Endometrium (tissue), 2 donors: ENCODE measurements at regions not wholly inside any gene's neighbourhood (a gene's known extent, or its start where the extent isn't known, plus 50 kb on each side); places are given as distances from the start of the nearest gene placed in this dataset.
"Not testable (repeated sequence)": the region's sequence is repeated elsewhere in the genome, so short reads cannot be mapped to it uniquely, and the experiment has no call there.

Experiments
- FAIRE-seq: peaks from 2 replicates; lab custom pipeline; 2012; peaks lifted over from hg19 to GRCh38; lab: Jason Lieb, UNC
- donor health status: control.
- donor health status: control.

DNA sequence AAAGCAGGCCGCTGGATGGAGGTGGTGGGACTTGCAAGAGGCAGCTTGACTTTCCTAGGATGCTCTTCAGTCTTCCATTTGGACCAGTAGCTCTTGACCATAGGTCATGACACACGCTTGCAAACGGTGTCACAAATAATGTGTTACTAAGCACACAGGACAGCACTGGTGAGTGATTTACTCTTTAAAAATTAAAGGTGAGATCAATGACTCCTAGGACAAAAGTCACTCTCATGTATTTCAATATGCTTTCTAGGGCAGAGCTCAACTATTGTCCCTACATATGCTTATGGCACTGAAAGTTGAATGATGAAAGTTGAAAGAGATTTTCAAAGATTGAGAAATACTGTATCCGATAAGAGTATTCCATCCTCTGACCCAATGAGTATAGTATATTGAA lies 496.7 kb downstream of the EBF1 start:
- FAIRE-seq = no peak

DNA sequence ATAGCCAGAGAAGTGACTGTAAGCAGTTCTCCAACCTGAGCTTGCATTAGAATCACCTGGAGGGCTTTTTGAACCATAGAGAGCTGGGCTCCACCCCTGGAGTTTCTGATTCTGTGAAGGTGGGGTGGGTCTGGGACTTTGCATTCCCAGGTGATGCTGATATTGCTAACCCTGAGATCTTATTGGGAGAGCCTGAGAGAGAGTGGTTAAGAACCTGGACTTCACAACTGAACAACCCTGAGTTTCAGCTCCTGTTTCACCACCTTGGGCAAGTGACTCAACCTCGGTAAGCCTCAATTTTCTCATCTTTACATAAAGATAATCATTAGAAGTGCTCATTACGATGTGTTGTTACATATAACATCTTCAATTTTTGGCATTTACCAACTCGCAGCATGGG lies 498.6 kb downstream of the EBF1 start:
- no peak for FAIRE-seq

DNA sequence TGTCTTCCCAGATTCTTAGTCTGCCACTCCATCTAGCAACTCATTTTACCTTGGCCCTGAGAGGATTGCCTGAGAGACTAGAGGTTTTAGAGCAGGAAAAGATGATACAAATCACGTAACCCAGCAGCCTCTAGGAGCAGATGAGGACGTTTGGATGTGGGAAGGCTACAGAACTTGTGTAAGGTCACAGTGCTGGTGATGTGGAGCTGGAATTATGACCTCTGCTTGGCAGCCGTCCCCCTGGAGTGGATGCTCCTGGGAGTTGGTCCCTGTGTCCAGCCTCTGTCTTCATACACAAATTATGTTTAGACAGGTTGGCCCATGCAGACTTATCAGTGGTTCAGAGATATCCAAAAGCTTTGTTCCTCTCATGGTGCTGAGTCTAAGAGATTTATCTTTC lies 499.0 kb downstream of the EBF1 start:
- FAIRE-seq = no peak

DNA sequence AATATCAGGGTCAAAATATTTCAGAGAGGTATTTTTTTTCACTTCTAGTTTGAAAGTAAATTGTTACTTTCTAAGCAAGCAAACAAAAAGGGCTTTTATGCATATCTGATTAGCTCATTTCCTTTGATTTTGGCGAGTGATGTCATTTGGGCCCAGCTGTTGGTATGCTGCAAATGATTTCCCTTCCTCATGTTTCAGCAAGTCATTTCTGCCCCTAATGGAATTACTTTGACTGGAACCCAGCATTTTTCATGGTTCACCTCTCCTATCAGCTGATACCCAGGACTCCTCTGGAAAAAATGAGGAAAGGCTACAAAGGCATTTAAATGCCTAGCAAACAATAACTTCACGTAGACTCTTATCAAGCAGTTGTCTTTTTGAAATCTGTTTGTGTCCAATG lies 500.6 kb downstream of the EBF1 start:
- no peak for FAIRE-seq

DNA sequence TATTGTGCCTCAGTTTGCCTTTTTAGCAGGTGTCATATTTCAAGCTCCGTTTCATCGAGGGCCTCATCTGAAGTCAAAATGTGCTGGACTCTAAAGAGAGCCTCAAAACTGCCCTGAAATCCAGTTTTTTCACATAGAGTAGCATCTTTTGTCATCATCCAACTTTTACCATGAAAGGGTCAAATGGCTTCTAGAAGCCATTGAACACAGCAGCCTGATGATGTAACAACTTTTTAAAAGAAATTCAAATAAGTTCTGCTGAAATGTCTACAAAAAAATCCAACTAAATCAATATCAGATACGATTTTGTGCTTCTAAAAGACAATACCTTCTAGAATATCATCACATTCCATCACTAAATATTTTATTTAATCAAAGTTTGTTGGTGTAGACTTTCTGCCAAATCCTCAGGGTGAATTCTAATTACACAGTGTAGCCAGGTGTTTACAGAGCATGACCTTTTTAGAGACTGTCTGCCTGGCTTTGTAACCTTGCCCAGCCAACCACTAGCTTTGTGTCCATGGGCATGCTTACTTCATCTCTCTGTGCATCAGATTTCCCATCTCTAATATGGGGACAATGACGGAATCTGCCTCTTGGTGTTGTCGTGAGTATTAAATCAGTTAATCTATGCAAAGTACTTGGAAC lies 505.0 kb downstream of the EBF1 start:
- no peak for FAIRE-seq

DNA sequence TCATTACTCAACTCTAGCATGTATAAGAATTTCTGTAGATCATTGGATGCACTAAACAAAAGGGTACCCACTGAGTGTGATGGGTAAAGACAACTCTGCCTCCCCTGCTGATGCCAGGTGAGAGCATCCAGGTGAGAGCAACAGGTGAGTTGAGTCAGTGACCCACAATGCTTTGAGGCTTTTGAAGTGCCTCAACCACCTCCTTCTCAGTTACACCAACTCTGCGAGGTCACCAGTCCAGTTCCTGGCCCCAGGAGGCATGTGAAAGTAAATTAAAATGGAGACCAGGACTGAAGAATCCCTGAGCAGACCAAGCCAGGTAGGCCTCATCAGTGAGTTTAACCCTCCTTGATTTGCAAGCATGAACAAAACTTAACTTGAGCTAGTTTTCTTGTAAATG lies 505.8 kb downstream of the EBF1 start:
- no peak for FAIRE-seq

DNA sequence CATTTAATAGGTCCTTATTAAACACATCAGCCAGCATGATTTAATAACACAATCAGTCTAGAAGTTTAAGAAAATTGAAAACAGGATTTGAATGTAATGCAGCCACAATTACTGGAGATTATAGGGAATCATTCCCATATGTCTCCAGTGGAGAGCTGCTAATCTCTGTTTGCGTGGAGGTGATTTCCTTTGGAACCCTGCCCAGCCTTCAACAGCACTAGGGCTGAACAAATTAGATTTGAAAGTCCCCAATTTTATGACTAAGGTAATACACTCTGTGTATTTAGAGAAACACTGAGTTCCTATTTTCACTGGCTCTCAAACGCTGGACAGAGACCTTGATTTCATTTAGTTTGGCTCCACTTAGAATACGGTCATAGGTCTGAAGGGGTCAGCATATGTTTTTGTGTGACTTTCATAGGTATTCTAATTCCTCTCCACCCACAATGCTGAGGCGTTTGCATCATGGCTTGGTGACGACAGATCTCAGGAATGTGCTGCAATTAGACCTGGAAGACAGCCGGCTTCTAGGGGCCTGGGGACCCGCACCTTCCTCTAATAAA lies 508.3 kb downstream of the EBF1 start:
- FAIRE-seq = no peak

DNA sequence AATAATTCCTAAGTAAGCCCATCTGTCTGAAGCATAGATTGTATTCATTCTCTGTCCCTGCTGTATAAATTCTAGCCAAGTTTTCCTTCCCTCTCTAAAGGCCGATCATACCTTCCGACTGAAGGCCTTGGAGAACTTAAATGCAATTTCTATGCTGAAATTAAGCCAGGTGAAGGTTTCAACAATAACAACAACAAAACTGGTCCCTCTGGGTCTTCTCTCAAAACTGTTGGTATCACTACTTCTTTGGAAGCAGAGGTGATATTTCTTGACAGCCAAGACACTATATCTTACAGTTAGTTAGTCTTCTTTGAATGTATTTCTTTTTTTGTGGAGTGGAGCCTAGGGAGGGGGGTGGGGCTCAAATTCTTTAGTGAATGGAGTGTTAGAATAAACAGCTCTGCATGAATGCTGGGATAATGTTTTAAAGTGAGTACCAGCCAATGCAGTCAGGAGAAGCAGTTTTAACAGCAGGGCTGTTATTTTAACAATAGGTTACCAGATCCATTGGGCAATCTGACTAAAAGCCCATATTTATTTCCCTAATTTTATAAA lies 508.9 kb downstream of the EBF1 start:
- no peak for FAIRE-seq

DNA sequence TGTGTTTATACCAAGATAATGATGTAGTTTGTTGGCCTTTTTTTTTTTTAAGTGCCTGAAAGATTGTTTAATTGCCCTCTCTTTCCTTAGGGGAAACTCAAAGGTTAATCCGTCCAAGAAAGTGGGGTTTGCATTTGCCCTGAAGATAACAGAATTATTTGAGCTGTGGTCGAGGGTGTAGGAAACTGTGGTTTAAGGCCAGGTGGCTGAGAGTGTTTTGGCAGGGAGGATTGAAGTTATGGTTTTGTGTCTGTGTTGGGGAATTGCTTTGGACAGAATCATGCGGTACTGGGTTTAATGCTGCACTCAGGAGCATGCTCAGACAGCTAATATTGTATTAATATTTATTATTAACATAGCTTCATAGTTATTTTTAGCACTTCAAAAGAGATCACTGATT lies 509.8 kb downstream of the EBF1 start:
- no peak for FAIRE-seq

DNA sequence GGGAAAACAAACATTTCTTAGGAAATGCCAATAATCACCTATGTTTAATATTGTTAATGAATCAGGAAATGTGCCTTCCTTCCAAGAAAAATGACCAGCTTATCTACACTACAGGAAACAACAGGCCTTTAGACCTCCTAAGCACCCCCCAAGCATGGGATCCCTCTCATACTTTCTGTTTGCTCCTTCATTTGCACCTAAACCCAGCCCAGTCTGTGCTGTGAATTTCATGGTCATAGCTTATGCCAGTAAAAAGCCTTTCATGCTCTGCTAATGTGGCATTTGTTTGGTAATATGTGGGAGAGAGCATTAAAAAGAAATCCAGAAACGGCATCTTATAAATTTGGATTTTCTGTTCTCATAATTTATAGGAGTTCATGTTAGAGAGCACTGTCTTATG lies 511.1 kb downstream of the EBF1 start:
- FAIRE-seq = no peak

DNA sequence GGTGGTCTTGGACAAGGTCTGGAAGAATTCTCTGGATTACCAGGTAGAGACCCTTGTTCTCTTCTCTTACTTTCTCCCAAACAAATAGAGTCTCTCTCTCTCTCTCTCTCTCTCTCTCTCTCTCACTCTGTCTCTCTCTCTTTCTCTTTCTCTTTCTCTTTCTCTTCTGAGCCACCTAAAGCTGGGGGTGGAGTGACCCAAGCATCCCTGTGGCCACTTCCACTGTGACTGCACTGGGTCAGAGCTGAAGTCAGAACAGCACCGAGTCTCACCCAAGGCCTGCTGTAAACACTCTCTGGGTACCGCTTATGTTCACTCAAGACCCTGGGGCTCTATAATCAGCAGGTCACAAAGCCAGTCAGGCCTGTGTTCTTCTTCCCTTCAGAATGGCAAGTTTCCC lies 513.7 kb downstream of the EBF1 start:
- FAIRE-seq = no peak

DNA sequence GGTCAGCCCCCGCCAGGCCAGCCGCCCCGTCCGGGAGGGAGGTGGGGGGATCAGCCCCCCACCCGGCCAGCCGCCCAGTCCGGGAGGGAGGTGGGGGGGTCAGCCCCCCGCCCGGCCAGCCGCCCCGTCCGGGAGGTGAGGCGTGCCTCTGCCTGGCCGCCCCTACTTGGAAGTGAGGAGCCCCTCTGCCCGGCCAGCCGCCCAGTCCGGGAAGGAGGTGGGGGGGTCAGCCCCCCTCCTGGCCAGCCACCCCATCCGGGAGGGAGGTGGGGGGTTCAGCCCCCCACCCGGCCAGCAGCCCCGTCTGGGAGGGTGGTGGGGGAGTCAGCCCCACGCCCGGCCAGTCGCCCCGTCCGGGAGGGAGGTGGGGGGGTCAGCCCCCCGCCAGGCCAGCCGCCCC lies 517.0 kb downstream of the EBF1 start:
- not testable (repeated sequence) for FAIRE-seq

DNA sequence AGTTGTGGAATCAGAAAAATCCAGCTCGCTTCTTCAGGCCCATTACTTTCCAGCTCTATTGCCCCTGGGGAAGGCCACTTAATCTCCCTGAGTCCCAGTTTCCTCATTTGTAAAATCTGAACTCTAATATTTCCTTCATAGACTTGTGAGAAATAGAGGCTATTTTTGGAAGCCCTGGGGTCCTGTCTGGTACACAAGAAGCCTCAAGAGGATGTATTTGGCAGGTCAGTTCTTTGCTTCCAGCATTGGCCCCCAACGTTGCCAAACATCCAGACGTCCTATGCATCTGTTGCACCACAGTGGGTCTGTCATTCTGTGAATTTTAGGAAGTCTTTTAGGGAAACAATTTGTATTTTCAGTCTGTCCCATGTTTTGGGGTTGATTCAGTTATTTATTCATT lies 525.9 kb downstream of the EBF1 start:
- FAIRE-seq = no peak

DNA sequence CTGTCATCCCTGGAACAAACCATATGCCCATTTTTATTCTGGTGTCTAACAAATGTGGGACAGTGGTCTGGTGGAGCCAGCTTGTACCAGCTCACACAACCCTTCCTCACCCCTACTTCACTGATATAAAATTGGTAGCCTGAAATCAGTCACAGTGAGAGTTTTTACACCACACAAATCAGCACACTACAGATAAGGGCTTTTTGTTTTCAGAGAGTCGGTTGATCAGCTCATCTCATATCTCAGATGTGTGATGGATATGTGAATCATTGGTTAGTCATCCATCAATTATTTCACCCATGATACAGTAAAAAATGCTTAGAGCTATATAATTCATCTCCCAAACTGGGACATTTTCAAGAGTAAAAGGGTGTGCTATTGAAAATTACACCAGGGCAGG lies 529.2 kb downstream of the EBF1 start:
- no peak for FAIRE-seq

DNA sequence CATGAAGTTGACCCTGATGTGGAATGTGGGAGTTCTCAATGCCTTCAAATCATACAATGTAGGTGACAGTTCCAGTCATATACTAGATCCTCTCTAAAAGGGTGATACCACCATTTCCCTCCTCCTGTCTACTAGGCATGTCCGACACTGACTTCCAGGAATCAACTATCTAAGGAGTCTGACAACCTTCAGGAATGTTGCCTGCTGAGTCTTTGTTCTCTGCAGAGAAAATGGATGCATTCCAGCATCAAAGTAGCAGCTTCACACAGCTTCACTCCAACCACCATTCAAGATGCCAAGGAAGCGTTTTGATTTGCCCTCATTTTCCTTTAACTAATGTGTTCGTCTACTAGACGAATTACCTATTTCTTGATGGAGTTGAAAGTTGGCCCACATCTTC lies 530.2 kb downstream of the EBF1 start:
- no peak for FAIRE-seq

DNA sequence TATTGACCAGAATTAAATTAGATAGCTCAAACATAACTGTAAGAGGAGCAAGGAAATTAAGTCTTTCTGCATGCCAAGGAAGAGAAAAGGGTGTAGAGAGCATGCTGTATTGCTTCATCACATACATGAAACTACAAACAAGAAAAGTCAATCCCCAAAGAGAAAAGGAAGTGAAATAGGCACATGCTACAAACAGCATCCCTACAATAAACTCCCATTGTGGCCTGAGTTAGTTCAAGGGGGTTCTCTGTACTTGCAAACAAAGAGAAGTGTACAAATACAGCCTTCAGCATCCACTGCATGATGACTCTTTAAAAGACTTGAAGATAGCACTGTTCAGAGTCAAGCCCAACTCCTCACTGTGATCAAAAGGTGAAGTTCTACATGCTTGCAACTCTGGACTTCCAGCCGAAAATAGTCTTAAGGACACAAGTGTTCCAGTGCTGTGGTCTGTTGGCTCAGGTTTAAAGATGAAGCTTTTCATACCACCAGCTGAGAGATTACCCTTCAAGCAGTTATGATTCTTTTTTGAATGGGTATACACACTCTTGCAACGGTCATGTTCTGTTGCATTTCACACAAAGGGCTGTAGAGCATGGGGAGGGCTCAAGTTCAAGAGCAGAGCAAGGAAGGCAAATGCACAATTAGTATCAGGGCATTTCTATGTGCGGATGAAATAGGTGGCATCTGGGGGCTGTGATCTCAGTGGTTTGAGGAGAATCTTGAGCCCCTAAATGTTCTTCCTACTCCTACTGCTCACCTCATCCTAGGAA lies 534.5 kb downstream of the EBF1 start:
- FAIRE-seq = no peak

DNA sequence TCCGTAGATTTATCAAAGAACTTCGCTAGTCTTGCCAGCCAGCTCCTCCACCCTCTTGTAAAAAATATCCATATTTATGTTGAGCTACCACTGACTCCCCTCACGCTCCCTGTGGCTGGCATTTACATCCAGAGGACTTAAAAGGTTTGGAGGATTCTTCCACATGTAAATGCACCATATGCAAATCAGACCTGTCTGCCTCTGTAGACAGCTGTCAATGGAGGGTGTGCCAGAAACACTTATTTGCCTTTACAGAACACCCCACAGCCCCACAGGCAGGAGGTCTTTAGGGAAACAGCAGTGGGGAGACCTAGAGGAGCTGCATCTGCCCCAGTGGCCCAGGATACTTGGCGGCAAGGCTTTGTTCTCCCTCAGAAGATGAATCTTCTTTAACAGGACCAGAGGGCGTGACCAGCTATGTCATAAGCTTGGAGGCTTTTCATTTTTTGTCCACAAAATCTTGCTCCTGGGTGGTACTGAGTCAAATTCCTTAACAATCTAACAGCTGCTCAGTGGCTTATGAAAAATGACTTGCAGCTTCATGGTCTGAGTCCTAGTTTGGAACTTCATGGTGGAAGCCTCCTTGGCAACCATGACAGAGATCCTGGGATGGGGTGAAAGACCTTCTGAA lies 535.8 kb downstream of the EBF1 start:
- FAIRE-seq = no peak

DNA sequence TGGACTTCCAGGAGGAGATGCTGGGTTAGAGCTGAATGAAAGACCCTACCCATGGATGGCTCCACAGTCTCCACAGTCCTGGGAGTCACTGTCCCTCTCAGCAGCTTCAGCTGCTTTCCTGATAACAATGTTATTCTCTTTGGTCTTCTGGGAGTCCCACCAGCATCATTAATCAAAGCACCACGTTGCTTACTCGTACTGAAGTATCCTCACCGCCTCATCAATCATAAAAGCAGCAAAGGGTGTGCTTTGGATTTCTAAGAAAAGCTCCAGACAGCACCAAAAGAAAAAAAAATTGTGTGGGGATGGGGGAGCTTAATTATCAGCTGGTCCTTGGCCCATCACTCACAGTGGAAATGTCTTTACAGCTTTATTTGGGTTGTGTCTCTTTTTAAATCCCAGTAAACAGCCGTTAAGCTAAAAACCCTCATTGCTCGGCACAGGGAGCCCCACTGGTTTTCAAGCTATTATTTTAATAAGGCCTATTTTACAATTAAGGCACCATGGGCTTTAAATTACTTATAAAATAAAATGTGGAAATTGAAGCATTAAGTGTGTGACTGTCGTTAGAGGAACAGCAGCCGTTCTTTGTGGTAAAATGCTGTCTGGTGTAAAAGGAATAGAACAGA lies 538.0 kb downstream of the EBF1 start:
- FAIRE-seq = no peak

DNA sequence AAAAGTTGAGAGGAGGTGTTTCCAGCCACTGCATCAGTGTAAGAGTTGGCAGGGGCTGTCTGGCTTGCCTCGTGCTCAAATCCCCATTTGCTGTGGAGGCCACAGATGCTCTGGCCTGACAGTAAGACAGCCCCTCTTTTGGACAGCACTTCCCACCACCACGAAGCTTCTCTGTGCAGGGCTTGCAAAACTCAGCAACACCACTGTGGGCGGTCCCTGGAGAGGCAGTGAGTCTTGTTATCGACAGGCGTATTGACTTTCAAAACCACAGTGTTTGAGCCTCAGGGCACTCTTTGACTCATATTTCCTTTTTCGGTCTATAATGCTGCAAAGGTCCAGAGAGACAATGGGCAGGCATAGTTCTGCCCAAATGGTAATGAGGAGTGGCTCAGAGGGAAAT lies 539.5 kb downstream of the EBF1 start:
- FAIRE-seq = no peak

DNA sequence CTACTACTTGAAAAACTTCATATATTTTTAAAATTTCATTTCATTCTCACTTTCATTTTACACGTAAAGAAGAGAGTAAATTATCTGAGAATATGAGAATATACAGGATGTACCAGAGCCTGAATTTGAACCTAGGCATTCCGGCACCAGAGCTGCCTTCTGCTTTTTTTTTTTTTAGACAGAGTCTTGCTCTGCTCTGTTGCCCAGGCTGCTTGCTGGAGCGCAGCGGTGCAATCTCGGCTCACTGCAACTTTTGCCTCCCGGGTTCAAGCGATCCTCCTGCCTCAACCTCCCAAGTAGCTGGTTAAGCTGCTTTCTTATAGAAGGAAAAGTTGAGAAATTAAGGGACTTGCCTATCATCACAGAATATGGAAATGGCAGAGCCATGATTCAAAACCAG lies 540.1 kb downstream of the EBF1 start:
- no peak for FAIRE-seq

DNA sequence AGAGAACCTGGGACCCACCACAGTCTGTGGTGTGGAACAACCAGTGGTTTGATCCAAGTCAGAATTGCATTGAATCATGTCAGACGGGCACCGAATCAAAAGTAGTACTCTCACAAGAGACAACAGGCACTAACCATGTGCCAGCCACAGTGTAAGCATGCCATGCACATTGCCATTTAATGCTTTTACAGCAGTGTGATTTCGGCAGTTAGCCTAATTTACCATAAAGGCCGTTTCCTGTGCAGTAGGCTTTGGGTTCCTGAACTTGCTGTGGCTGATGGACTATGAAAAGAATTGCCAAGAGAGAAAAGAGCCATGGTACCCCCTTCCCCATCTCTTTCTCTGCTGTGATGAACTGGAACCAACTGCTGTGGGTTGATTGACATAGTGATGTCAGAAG lies 540.6 kb downstream of the EBF1 start:
- FAIRE-seq = no peak

DNA sequence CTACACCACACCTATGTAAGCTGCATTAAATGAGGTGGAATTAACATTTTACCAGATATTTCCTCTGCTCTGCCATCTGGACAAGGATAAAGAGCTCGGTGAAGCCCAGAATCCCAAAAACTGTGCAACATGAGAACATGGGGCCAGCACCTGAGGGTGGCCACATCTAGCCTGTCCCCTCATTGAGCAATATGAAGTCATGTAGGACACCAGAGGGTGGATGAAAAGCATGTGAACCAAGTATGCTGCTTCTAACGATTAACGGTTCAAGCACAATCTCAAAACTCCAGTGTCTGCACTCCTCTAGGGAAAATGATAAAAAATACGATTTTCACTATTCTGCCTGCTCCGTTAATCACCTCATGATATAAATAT lies 545.8 kb downstream of the EBF1 start:
- FAIRE-seq = no peak
